Spleen (tissue), 7 donors: ENCODE measurements at regions not wholly inside any gene's neighbourhood (a gene's known extent, or its start where the extent isn't known, plus 50 kb on each side); places are given as distances from the start of the nearest gene placed in this dataset.
"Not testable (repeated sequence)": the region's sequence is repeated elsewhere in the genome, so short reads cannot be mapped to it uniquely, and the experiment has no call there.

Experiments
- CTCF ChIP-seq, 11 experiments: fragments of 200-600 bp in 7 of 11; fragments of 450-650 bp in 4 of 11; sonication (generic) in 4 of 11; IDR thresholded peaks in 8 of 11; conservative IDR thresholded peaks in 3 of 11; 1 replicate in 7 of 11; 2 replicates in 4 of 11; pipeline versions ENCODE4 v1.4.0 to v1.8.0; 2016 to 2021; ENCODE audit warnings: antibody characterized with exemption in 11 of 11, inconsistent platforms in 4 of 11, mild to moderate bottlenecking in 1 of 11
- POLR2A ChIP-seq, 3 donors: fragments of 450-650 bp; IDR thresholded peaks; one replicate each; pipeline ENCODE4 v1.5.1; 2017; ENCODE audit warnings: antibody characterized with exemption in 3 of 3, mild to moderate bottlenecking in 1 of 3
- donor health status: DM: no; HTN: no; CAD: no; lungs with moderate emphysema.
- donor health status: DM: no; HTN: no; CAD: no.
- donor health status: DM: no; HTN: no; CAD: no.

- TF ChIP-seq CTCF (IDR thresholded peaks at IDR 0.05 in 8 of 11, conservative IDR thresholded peaks at IDR 0.05 in 3 of 11); POLR2A (IDR thresholded peaks at IDR 0.05): not testable (repeated sequence)
Measured at GRCh38 chr20:30725188-30725587, 532.3 kb upstream of the DEFB115 start.
